Testis (tissue), 2 donors: ENCODE measurements at regions not wholly inside any gene's neighbourhood (a gene's known extent, or its start where the extent isn't known, plus 50 kb on each side); places are given as distances from the start of the nearest gene placed in this dataset.
"Not testable (repeated sequence)": the region's sequence is repeated elsewhere in the genome, so short reads cannot be mapped to it uniquely, and the experiment has no call there.

Experiments used
- DNase-seq: peaks from one replicate; pipeline ENCODE4 v3.0.0-alpha.2; 2019
- H3K27ac ChIP-seq, 2 donors: fragments of 200-600 bp; sonication (generic); one replicate each; pipeline ENCODE4 v1.5.1; 2019
- H3K27me3 ChIP-seq: fragments of 200-600 bp; sonication (generic); one replicate; pipeline ENCODE4 v1.5.1; 2019
- H3K36me3 ChIP-seq: fragments of 200-600 bp; sonication (generic); one replicate; pipeline ENCODE4 v1.5.1; 2017; ENCODE audit warnings: low read depth; ENCODE audit errors: missing control alignments
- H3K4me1 ChIP-seq: fragments of 200-600 bp; sonication (generic); one replicate; pipeline ENCODE4 v1.5.1; 2019
- H3K4me3 ChIP-seq, 2 donors: fragments of 200-600 bp; sonication (generic); one replicate each; pipeline ENCODE4 v1.5.1; 2017 to 2019
- H3K9me3 ChIP-seq: fragments of 200-600 bp; sonication (generic); one replicate; pipeline ENCODE4 v1.5.1; 2017
- WGBS, 2 donors: methylation state at CpG; one replicate each; pipeline ENCODE4 v1.1.5; 2018; 5-methylcytosine and 5-hydroxymethylcytosine counted together
- intact Hi-C: fragments of 100-400 bp; cut with DNase I; formaldehyde crosslinking; loops from one replicate; pipeline ENCODE4 v1.15.1; 2023; ENCODE audit warnings: low total_unique reads

GRCh38 chr9:42421630-42422029, 238.2 kb downstream of the SPATA31A6 start:
- H3K36me3 ChIP-seq, H3K4me1 ChIP-seq, H3K27ac ChIP-seq, H3K27me3 ChIP-seq, H3K9me3 ChIP-seq, DNase-seq, intact Hi-C loops, H3K4me3 ChIP-seq: not testable (repeated sequence)
- 69 to 78% methylated on average over 5 to 8 of the region's 8 CpGs for WGBS, 2 donors

DNA sequence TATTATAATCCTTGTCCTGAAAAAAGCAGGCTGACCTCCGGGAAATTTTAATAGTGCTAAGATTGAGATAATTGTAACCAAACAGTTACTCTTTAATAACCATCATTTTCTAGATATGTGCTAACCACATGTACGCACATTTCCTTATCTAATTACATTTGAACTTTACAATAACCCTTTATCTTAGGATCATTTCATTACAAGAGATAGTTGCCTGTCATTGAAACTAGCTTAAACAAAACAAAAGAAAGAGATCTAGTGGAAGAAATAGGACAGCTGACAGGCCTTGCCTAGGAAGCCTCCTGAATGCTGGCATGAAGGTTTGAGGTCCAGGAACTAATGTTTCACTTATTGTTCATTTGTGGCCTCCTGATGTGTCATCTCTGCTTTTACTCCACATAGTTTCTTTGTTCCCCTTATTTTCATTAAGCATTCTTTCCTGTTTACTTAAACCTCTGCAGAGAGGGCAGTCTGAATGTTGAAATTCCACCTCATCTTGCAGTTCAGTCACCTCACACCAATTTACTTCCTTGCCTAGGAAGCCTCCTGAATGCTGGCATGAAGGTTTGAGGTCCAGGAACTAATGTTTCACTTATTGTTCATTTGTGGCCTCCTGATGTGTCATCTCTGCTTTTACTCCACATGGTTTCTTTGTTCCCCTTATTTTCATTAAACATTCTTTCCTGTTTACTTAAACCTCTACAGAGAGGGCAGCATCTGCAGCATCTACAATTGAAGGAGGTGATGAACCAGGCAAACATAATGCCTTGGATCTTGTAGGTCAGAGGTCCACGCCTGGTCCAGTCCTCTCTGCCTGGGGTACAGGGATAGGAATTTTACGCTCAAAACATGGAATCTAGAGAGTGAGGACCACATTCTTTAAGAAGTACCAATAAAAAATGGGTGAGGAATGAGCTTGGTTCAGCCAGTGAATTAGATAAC, 247.5 kb downstream of the SPATA31A6 start:
- H3K36me3 ChIP-seq, DNase-seq, H3K4me1 ChIP-seq, H3K4me3 ChIP-seq, intact Hi-C loops, H3K9me3 ChIP-seq, H3K27me3 ChIP-seq, H3K27ac ChIP-seq: not testable (repeated sequence)
- WGBS, 2 donors = 50 to 68% methylated on average over 2 to 4 of the region's 4 CpGs

DNA sequence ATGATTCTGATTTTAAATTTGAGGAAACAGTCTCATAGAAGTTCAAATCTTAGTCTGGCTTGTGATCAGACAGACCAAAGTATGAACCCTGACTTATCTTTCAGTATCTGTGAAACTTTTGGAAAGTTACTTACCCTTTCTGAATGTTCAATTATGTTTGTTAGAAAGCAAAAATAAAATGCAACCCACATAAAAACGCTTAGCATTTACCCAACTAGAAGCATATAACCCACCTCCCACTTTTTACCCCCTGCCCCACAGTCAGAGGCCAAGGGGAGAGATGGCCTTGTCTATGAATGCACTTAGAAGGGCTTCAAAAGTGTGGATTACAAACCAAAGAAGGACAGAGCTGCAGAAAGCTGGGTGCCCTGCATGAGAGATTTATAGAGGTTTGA, 248.2 kb downstream of the SPATA31A6 start:
- H3K4me1 ChIP-seq, H3K27ac ChIP-seq, intact Hi-C loops, H3K36me3 ChIP-seq, H3K27me3 ChIP-seq, DNase-seq, H3K9me3 ChIP-seq, H3K4me3 ChIP-seq: not testable (repeated sequence)
- 38 to 58% methylated on average over 1 of the region's 1 CpG for WGBS, 2 donors

GRCh38 chr9:42434844-42435714, 251.6 kb downstream of the SPATA31A6 start:
- H3K27ac ChIP-seq, H3K36me3 ChIP-seq, intact Hi-C loops, DNase-seq, H3K9me3 ChIP-seq, H3K27me3 ChIP-seq, H3K4me3 ChIP-seq, H3K4me1 ChIP-seq: not testable (repeated sequence)
- 59 to 73% methylated on average over 5 to 14 of the region's 15 CpGs for WGBS, 2 donors

- intact Hi-C loops, H3K4me1 ChIP-seq, H3K27me3 ChIP-seq, DNase-seq, H3K4me3 ChIP-seq, H3K9me3 ChIP-seq, H3K27ac ChIP-seq, H3K36me3 ChIP-seq: not testable (repeated sequence)
- WGBS, 2 donors = 86 to 89% methylated on average over 3 to 4 of the region's 4 CpGs
Measured at GRCh38 chr9:42435715-42436342, 252.4 kb downstream of the SPATA31A6 start.

GRCh38 chr9:42437057-42437759, 253.7 kb downstream of the SPATA31A6 start:
- H3K27ac ChIP-seq, H3K36me3 ChIP-seq, H3K27me3 ChIP-seq, H3K9me3 ChIP-seq, DNase-seq, intact Hi-C loops, H3K4me3 ChIP-seq, H3K4me1 ChIP-seq: not testable (repeated sequence)
- 66% methylated on average over 3 of the region's 6 CpGs; no CpG with 5 or more reads in 1 of the 2 donors for WGBS, 2 donors

DNA sequence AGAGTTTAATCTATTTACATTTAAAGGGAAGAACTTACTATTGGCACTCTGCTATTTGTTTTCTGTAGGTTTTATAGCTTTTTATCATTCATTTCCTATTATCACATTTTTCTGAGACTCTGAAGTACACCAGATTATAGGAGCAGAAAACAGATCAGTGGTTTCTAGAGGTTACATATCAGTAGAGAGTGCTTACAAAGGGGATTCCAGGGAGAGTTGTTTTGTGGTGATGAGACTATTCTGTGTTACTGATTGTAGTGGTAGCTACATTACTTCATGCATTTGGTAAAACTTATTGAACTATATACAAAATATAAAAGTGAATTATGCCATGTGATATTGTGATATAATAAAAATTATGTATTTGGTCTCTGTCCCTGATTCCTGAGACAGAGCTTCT, 259.2 kb downstream of the SPATA31A6 start:
- H3K9me3 ChIP-seq, H3K27ac ChIP-seq, intact Hi-C loops, H3K4me3 ChIP-seq, DNase-seq, H3K27me3 ChIP-seq, H3K36me3 ChIP-seq, H3K4me1 ChIP-seq: not testable (repeated sequence)

DNA sequence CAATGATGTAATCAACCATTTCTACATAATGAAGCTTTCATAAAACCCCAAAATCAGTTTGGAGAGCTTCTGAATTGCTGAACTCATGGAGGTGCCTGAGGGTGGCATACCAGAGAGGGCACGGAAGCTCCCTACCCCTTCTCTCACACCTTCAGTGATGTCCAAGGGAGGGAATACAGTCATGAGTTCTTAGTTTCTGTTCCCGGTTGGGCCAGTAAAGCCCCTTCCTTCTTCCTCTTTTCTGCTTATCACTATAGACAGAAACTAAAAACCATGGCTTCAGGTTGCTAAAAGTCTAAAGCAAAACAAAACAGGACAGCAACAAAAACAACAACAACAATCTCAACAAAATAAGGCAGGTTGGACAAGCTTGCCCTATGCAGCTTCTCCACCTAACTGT, 260.0 kb downstream of the SPATA31A6 start:
- H3K4me1 ChIP-seq, H3K9me3 ChIP-seq, H3K36me3 ChIP-seq, H3K4me3 ChIP-seq, H3K27me3 ChIP-seq, intact Hi-C loops, H3K27ac ChIP-seq, DNase-seq: not testable (repeated sequence)
- WGBS, 2 donors = 42 to 59% methylated on average over 2 of the region's 2 CpGs

DNA sequence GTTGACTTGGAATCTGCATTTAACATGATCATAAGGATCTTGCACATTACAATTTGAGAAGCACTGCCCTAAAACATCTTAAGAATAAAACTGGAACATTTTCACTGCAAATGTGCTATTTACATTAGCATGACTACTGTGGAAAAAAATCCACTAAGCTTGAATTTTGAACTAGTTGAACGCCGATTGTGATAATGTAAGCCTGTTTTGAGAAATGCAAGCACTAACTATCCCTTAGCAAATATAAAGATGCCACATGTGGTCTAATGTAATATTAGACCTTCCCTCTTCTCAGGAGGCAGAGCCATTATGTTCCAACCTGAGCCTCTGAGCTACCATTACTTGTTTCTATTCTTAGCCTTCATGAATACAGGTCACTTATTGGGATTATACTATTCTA, 278.0 kb downstream of the SPATA31A6 start:
- intact Hi-C loops, H3K4me1 ChIP-seq, H3K9me3 ChIP-seq, H3K36me3 ChIP-seq, DNase-seq, H3K27ac ChIP-seq, H3K27me3 ChIP-seq, H3K4me3 ChIP-seq: not testable (repeated sequence)
- WGBS, 2 donors = 88 to 100% methylated on average over 2 of the region's 2 CpGs

GRCh38 chr9:42461863-42462262, 278.4 kb downstream of the SPATA31A6 start:
- H3K9me3 ChIP-seq, H3K4me1 ChIP-seq, H3K27ac ChIP-seq, H3K27me3 ChIP-seq, DNase-seq, intact Hi-C loops, H3K4me3 ChIP-seq, H3K36me3 ChIP-seq: not testable (repeated sequence)
- WGBS, 2 donors = 53 to 58% methylated on average over 1 of the region's 1 CpG

GRCh38 chr9:42463981-42464380, 280.5 kb downstream of the SPATA31A6 start:
- intact Hi-C loops, H3K4me3 ChIP-seq, DNase-seq, H3K36me3 ChIP-seq, H3K4me1 ChIP-seq, H3K27ac ChIP-seq, H3K9me3 ChIP-seq, H3K27me3 ChIP-seq: not testable (repeated sequence)
- 42% methylated on average over 3 of the region's 3 CpGs for WGBS, 2 donors
